IMR-90 (cell line): ENCODE measurements at regions not wholly inside any gene's neighbourhood (a gene's known extent, or its start where the extent isn't known, plus 50 kb on each side); places are given as distances from the start of the nearest gene placed in this dataset.

ENCODE experiments used
- ATAC-seq: fragments of 200-7000 bp; cut with Tn5 transposase; 2 replicates; pipeline ENCODE4 v1.9.1; 2020; ENCODE audit warnings: low read depth, mild to moderate bottlenecking, moderate library complexity
- BruUV-seq: library from RNA; stranded (reverse); fragments of 400-500 nt; replicated peaks from 2 replicates; lab custom pipeline; 2021; lab: Mats Ljungman, UMichigan
- CTCF ChIA-PET: fragments of 300-600 bp; formaldehyde crosslinking; extraction: SDS; loops from one replicate; lab custom pipeline; 2021; ENCODE audit warnings: antibody characterized with exemption; lab: Yijun Ruan, JAX
- POLR2A ChIA-PET: fragments of 300-600 bp; sonication (Branson Sonifier 250); formaldehyde crosslinking; loops from one replicate; lab custom pipeline; 2022; ENCODE audit warnings: antibody characterized with exemption; ENCODE audit not compliant: unreplicated experiment; lab: Charles Lee
- DNase-seq: peaks from one replicate; pipeline ENCODE4 v3.0.0; 2013
- H2AFZ ChIP-seq: replicated peaks from 2 replicates; pipeline ENCODE3; 2013; ENCODE audit warnings: low read length, mild to moderate bottlenecking; ENCODE audit not compliant: poor library complexity
- H2AK5ac ChIP-seq: 2 replicates; pipeline ENCODE4 v1.6.1; 2013; ENCODE audit warnings: low read depth, low read length, inconsistent platforms
- H2AK9ac ChIP-seq: replicated peaks from 2 replicates; pipeline ENCODE3; 2013; ENCODE audit warnings: mild to moderate bottlenecking, low read depth, low read length, moderate library complexity; ENCODE audit not compliant: poor library complexity
- H2BK120ac ChIP-seq: 2 replicates; pipeline ENCODE4 v1.6.1; 2013; ENCODE audit warnings: low read depth, low read length, inconsistent platforms
- H2BK15ac ChIP-seq: 3 replicates; pipeline ENCODE4 v1.6.1; 2013; ENCODE audit warnings: low read depth, low read length, inconsistent platforms
- H2BK20ac ChIP-seq: 2 replicates; pipeline ENCODE4 v1.6.1; 2013; ENCODE audit warnings: low read depth, mild to moderate bottlenecking, inconsistent platforms, low read length, moderate library complexity
- H2BK5ac ChIP-seq: 2 replicates; pipeline ENCODE4 v1.6.1; 2013; ENCODE audit warnings: mild to moderate bottlenecking, low read depth, low read length, inconsistent platforms; ENCODE audit not compliant: poor library complexity, severe bottlenecking
- H3K14ac ChIP-seq: replicated peaks from 2 replicates; pipeline ENCODE4 v1.6.1; 2013; ENCODE audit warnings: low read depth, low read length, inconsistent platforms
- H3K18ac ChIP-seq: 2 replicates; pipeline ENCODE4 v1.6.1; 2013; ENCODE audit warnings: low read depth, low read length, control low read depth
- H3K23ac ChIP-seq: 2 replicates; pipeline ENCODE4 v1.6.1; 2013; ENCODE audit warnings: low read depth, low read length, inconsistent platforms
- H3K27ac ChIP-seq: 2 replicates; pipeline ENCODE4 v1.5.1; 2013; ENCODE audit warnings: mild to moderate bottlenecking, control low read depth, low read length; ENCODE audit not compliant: insufficient read depth
- H3K27me3 ChIP-seq: 2 replicates; pipeline ENCODE4 v1.6.1; 2013; ENCODE audit warnings: low read length; ENCODE audit not compliant: control insufficient read depth, insufficient read depth
- H3K36me3 ChIP-seq: 2 replicates; pipeline ENCODE4 v1.6.1; 2013; ENCODE audit warnings: low read length, mixed read lengths; ENCODE audit not compliant: control insufficient read depth, insufficient read depth
- H3K4ac ChIP-seq: 2 replicates; pipeline ENCODE4 v1.6.1; 2013; ENCODE audit warnings: low read depth, low read length, inconsistent platforms
- H3K4me1 ChIP-seq: 2 replicates; pipeline ENCODE4 v1.6.1; 2013; ENCODE audit warnings: low read length, mixed read lengths; ENCODE audit not compliant: control insufficient read depth, insufficient read depth
- H3K4me2 ChIP-seq: 2 replicates; pipeline ENCODE4 v1.6.1; 2013; ENCODE audit warnings: low read depth, mild to moderate bottlenecking, control low read depth, low read length, moderate library complexity
- H3K4me3 ChIP-seq: 2 replicates; pipeline ENCODE4 v1.5.1; 2013; ENCODE audit warnings: low read depth, mild to moderate bottlenecking, control low read depth, low read length, moderate library complexity; ENCODE audit not compliant: insufficient read depth
- H3K56ac ChIP-seq: 2 replicates; pipeline ENCODE4 v1.6.1; 2013; ENCODE audit warnings: low read length, inconsistent platforms; ENCODE audit not compliant: insufficient read depth; ENCODE audit errors: extremely low read depth
- H3K79me1 ChIP-seq, 2 experiments: 2 replicates each; pipeline ENCODE4 v1.6.1; 2013; ENCODE audit warnings: low read length in 2 of 2, inconsistent platforms in 1 of 2, low read depth in 1 of 2
- H3K9ac ChIP-seq: 2 replicates; pipeline ENCODE4 v1.6.1; 2013; ENCODE audit warnings: low read depth, low read length, control low read depth
- H3K9me1 ChIP-seq: 2 replicates; pipeline ENCODE4 v1.6.1; 2013; ENCODE audit warnings: low read length, inconsistent platforms; ENCODE audit not compliant: insufficient read depth
- H3K9me3 ChIP-seq: 2 replicates; pipeline ENCODE4 v1.6.1; 2013; ENCODE audit warnings: low read length; ENCODE audit not compliant: control insufficient read depth, insufficient read depth
- H4K20me1 ChIP-seq: 2 replicates; pipeline ENCODE4 v1.6.1; 2013; ENCODE audit warnings: low read length, inconsistent platforms; ENCODE audit not compliant: insufficient read depth
- H4K5ac ChIP-seq: 2 replicates; pipeline ENCODE4 v1.6.1; 2013; ENCODE audit warnings: mild to moderate bottlenecking, low read depth, low read length, control low read depth
- H4K8ac ChIP-seq, 2 experiments: 2 replicates each; pipeline ENCODE4 v1.6.1; 2013; ENCODE audit warnings: low read depth in 2 of 2, low read length in 2 of 2, control low read depth in 1 of 2, inconsistent platforms in 1 of 2
- H4K91ac ChIP-seq: 2 replicates; pipeline ENCODE4 v1.6.1; 2013; ENCODE audit warnings: low read depth, low read length, inconsistent platforms; ENCODE audit not compliant: insufficient read depth
- BHLHE40 ChIP-seq: fragments of 150-350 bp; IDR thresholded peaks from 2 replicates; pipeline ENCODE4 v1.6.1; 2016; ENCODE audit warnings: mild to moderate bottlenecking, low read depth, low read length
- MAZ ChIP-seq: IDR thresholded peaks from 2 replicates; pipeline ENCODE4 v1.6.1; 2012; ENCODE audit warnings: low read depth, mild to moderate bottlenecking, low read length, improper control_type of control experiment, moderate library complexity, borderline replicate concordance
- POLR2A ChIP-seq: IDR thresholded peaks from 2 replicates; pipeline ENCODE4 v1.6.1; 2012; ENCODE audit warnings: mild to moderate bottlenecking, low read depth, low read length
- RAD21 ChIP-seq: IDR thresholded peaks from 2 replicates; pipeline ENCODE4 v1.6.1; 2012; ENCODE audit warnings: low read length, improper control_type of control experiment
- RFX5 ChIP-seq: IDR thresholded peaks from 2 replicates; pipeline ENCODE4 v1.8.0; 2012; ENCODE audit warnings: low read depth, mild to moderate bottlenecking, low read length, moderate library complexity
- SMC3 ChIP-seq: fragments of 150-350 bp; IDR thresholded peaks from 2 replicates; pipeline ENCODE4 v1.6.1; 2016; ENCODE audit warnings: low read depth, mild to moderate bottlenecking, antibody characterized with exemption, low read length, moderate library complexity
- WGBS, 2 experiments: methylation state at CpG; one replicate each; pipeline versions ENCODE4 v1.1.5 to v1.1.7; 2013; ENCODE audit warnings: missing lambda C conversion rate in 2 of 2; ENCODE audit not compliant: insufficient read length in 1 of 2; ENCODE audit errors: extremely low coverage in 2 of 2; 5-methylcytosine and 5-hydroxymethylcytosine counted together
- dilution Hi-C: fragments of 300-500 bp; cut with HindIII; formaldehyde crosslinking; loops from one replicate; pipeline ENCODE4 v1.14.3; 2018; ENCODE audit warnings: low sequenced_read_pairs; ENCODE audit not compliant: unreplicated experiment
- in situ Hi-C: fragments of 300-500 bp; cut with MboI; formaldehyde crosslinking; loops from 3 replicates; pipeline ENCODE4 v1.14.3; 2019; ENCODE audit warnings: low sequenced_read_pairs, inconsistent platforms, mixed read lengths
- intact Hi-C: fragments of 100-400 bp; cut with micrococcal nuclease; formaldehyde crosslinking; loops from 2 replicates; pipeline ENCODE4 v1.10.0; 2022
- TF ChIP-seq, protein P1 (sequence below): conservative IDR thresholded peaks from 2 replicates; pipeline ENCODE4 v1.5.1; 2012; ENCODE audit warnings: mild to moderate bottlenecking, low read depth, low read length, improper control_type of control experiment
- TF ChIP-seq, protein P2 (sequence below): fragments of 150-350 bp; IDR thresholded peaks from 2 replicates; pipeline ENCODE4 v1.6.1; 2017; ENCODE audit warnings: mild to moderate bottlenecking, antibody characterized with exemption, low read length, low read depth

DNA sequence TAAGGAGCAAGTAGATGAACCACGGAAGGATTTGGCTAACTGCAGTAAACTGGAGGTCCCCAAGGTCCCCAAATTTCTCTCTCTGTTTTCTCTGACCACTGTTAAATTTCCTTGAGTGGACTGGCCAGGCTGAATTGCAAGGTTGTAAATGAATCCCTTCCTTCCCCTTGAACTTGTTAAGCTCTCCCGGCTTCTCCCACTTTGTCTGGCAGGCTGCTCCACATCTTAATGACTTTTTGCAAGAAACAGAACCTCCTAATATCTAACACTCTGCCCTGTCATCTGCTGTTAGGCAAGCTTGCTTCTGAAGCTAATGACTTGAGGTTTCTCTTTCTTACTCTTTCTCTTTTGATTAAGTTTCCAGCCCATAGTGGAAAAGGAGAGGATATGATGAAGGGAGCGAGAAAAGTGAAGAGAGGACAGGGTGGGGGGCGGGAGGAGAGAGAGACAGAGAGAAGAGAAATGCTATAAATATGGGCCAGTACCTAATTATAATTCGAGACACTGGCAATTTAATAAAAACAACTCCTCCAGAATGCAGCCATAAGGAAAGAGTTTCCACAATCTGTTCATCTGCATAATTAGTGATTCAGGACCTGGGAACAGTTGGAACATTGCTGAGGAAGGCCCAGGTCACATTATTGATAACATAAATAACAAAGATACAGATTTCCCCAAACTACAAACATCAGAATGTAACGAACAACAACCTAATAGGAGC is 437.3 kb upstream of the MPDZ start:
- DNase-seq (no peak), ATAC-seq (no peak)
- in situ Hi-C loops = no loop called here
- H3K4me2 ChIP-seq = no peak overlapping the region
- no peak overlapping the region for H2BK20ac ChIP-seq
- no peak overlapping the region for H2BK15ac ChIP-seq
- H4K20me1 ChIP-seq = no peaks in the 10 kb centered on the region
- no peak overlapping the region for H2BK5ac ChIP-seq
- H4K91ac ChIP-seq = no peak overlapping the region
- ChIA-PET CTCF (no interaction called here), POLR2A (no interaction called here)
- H3K9me1 ChIP-seq = no peaks in the 10 kb centered on the region
- no peak overlapping the region for H2AK5ac ChIP-seq
- no peak overlapping the region for H4K5ac ChIP-seq
- no peak overlapping the region for H3K4me3 ChIP-seq
- H2AFZ ChIP-seq = no peak overlapping the region
- BruUV-seq = no TSS peak
- no peak overlapping the region for H2BK120ac ChIP-seq
- intact Hi-C loops = loop anchor here (5.0 kb wide), 1 partner anchor 606 kb away; no protein-coding TSS in a partner anchor
- H3K23ac ChIP-seq = no peak overlapping the region
- no peaks in the 10 kb centered on the region for H3K79me1 ChIP-seq
- no peak overlapping the region for H2AK9ac ChIP-seq
- WGBS, 2 experiments = 83% methylated on average over 1 of the region's 6 CpGs; no CpG with 5 or more reads in 1 of the 2 experiments
- H3K36me3 ChIP-seq = no peaks in the 10 kb centered on the region
- no peak overlapping the region for H3K9ac ChIP-seq
- no peaks in the 10 kb centered on the region for H3K9me3 ChIP-seq
- H3K4ac ChIP-seq = no peak overlapping the region
- H3K4me1 ChIP-seq = peaks cover 13% of the 10 kb centered on the region
- no peak overlapping the region for H3K14ac ChIP-seq
- no peak overlapping the region for H3K56ac ChIP-seq
- TF ChIP-seq POLR2A (no peak), RFX5 (no peak), MAZ (no peak), RAD21 (no peak), BHLHE40 (no peak), SMC3 (no peak)
- TF ChIP-seq, protein P1, sequence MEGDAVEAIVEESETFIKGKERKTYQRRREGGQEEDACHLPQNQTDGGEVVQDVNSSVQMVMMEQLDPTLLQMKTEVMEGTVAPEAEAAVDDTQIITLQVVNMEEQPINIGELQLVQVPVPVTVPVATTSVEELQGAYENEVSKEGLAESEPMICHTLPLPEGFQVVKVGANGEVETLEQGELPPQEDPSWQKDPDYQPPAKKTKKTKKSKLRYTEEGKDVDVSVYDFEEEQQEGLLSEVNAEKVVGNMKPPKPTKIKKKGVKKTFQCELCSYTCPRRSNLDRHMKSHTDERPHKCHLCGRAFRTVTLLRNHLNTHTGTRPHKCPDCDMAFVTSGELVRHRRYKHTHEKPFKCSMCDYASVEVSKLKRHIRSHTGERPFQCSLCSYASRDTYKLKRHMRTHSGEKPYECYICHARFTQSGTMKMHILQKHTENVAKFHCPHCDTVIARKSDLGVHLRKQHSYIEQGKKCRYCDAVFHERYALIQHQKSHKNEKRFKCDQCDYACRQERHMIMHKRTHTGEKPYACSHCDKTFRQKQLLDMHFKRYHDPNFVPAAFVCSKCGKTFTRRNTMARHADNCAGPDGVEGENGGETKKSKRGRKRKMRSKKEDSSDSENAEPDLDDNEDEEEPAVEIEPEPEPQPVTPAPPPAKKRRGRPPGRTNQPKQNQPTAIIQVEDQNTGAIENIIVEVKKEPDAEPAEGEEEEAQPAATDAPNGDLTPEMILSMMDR = no peak
- TF ChIP-seq, protein P2, sequence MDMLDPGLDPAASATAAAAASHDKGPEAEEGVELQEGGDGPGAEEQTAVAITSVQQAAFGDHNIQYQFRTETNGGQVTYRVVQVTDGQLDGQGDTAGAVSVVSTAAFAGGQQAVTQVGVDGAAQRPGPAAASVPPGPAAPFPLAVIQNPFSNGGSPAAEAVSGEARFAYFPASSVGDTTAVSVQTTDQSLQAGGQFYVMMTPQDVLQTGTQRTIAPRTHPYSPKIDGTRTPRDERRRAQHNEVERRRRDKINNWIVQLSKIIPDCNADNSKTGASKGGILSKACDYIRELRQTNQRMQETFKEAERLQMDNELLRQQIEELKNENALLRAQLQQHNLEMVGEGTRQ = no peak
- dilution Hi-C loops = no loop called here
- H4K8ac ChIP-seq = no peak overlapping the region
- no peaks in the 10 kb centered on the region for H3K27me3 ChIP-seq
- H3K18ac ChIP-seq = no peak overlapping the region
- H3K27ac ChIP-seq = no peak overlapping the region
